Kidney (tissue), 13 donors: ENCODE measurements at regions not wholly inside any gene's neighbourhood (a gene's known extent, or its start where the extent isn't known, plus 50 kb on each side); places are given as distances from the start of the nearest gene placed in this dataset.

Experiments
- DNase-seq, 5 donors: peaks; one replicate each; pipeline ENCODE4 v3.0.0-alpha.2; 2013 to 2020
- FAIRE-seq: peaks from 2 replicates; lab custom pipeline; 2012; peaks lifted over from hg19 to GRCh38; lab: Jason Lieb, UNC
- H3K27ac ChIP-seq, 2 donors: one replicate each; pipeline ENCODE4 v1.7.0; 2013; ENCODE audit warnings: low read depth in 2 of 2, low read length in 2 of 2, inconsistent platforms in 1 of 2
- H3K27me3 ChIP-seq: one replicate; pipeline ENCODE4 v1.7.1; 2013; ENCODE audit warnings: low read length, inconsistent platforms; ENCODE audit not compliant: control insufficient read depth, insufficient read depth
- H3K36me3 ChIP-seq, 3 donors: one replicate each; pipeline versions ENCODE4 v1.7.0 to v1.7.1; 2013; ENCODE audit warnings: low read length in 3 of 3, control low read depth in 1 of 3, inconsistent platforms in 1 of 3; ENCODE audit not compliant: insufficient read depth in 3 of 3, control insufficient read depth in 2 of 3
- H3K4me1 ChIP-seq, 3 donors: one replicate each; pipeline versions ENCODE4 v1.7.0 to v1.7.1; 2013; ENCODE audit warnings: low read length in 3 of 3, inconsistent platforms in 1 of 3, low read depth in 1 of 3; ENCODE audit not compliant: control insufficient read depth in 2 of 3, insufficient read depth in 2 of 3
- H3K4me3 ChIP-seq, 3 donors: one replicate each; pipeline versions ENCODE4 v1.7.0 to v1.8.1; 2013; ENCODE audit warnings: low read length in 3 of 3, control low read depth in 1 of 3, inconsistent platforms in 1 of 3
- H3K9ac ChIP-seq, 3 donors: one replicate each; pipeline versions ENCODE4 v1.7.0 to v1.7.1; 2013; ENCODE audit warnings: low read length in 3 of 3, control low read depth in 1 of 3, inconsistent platforms in 1 of 3
- H3K9me3 ChIP-seq, 3 donors: one replicate each; pipeline versions ENCODE4 v1.7.0 to v1.7.1; 2013; ENCODE audit warnings: low read length in 3 of 3, control low read depth in 1 of 3, inconsistent platforms in 1 of 3; ENCODE audit not compliant: control insufficient read depth in 2 of 3, insufficient read depth in 1 of 3
- CTCF ChIP-seq: IDR thresholded peaks from 3 replicates; pipeline ENCODE4 v1.5.1; 2012; ENCODE audit warnings: mild to moderate bottlenecking, moderate library complexity, borderline replicate concordance; ENCODE audit not compliant: insufficient read depth; ENCODE audit errors: extremely low read depth
- intact Hi-C: fragments of 100-400 bp; cut with DNase I; formaldehyde crosslinking; loops from one replicate; pipeline ENCODE4 v1.11.1; 2022
- donor health status: control.
- donor health status: control.
- donor health status: control.
- donor health status: control.
- donor health status: control.
- donor health status: DM: yes; HTN: yes; CAD: no.
- donor health status: Normal renal cell carcinoma (clear cell type).

GRCh38 chr4:25981749-25982148 lies 67.7 kb downstream of the SMIM20 start:
- H3K36me3 ChIP-seq, result no peaks in the 10 kb centered on the region
- H3K27ac ChIP-seq, result no peak overlapping the region
- H3K9ac ChIP-seq, result no peak overlapping the region
- no peak overlapping the region for H3K4me3 ChIP-seq
- H3K4me1 ChIP-seq, result no peaks in the 10 kb centered on the region
- H3K9me3 ChIP-seq, result no peaks in the 10 kb centered on the region
- TF ChIP-seq CTCF, result no peak
- DNase-seq (no peak), FAIRE-seq (no peak)
- no peaks in the 10 kb centered on the region for H3K27me3 ChIP-seq
- intact Hi-C loops, result no loop called here

GRCh38 chr4:25982962-25983361 lies 68.9 kb downstream of the SMIM20 start:
- H3K27ac ChIP-seq, result no peak overlapping the region
- no peaks in the 10 kb centered on the region for H3K36me3 ChIP-seq
- H3K4me1 ChIP-seq, result no peaks in the 10 kb centered on the region
- no peak overlapping the region for H3K4me3 ChIP-seq
- no peaks in the 10 kb centered on the region for H3K27me3 ChIP-seq
- no peaks in the 10 kb centered on the region for H3K9me3 ChIP-seq
- intact Hi-C loops, result no loop called here
- no peak overlapping the region for H3K9ac ChIP-seq
- no peak for TF ChIP-seq CTCF
- FAIRE-seq (no peak), DNase-seq (no peak)

- H3K9me3 ChIP-seq, result peaks cover 0 to under 1% (median 0%) of the 10 kb centered on the region in 3 donors
- H3K27ac ChIP-seq, result no peak overlapping the region
- peaks cover 0 to 3% (median 0%) of the 10 kb centered on the region in 3 donors for H3K4me1 ChIP-seq
- H3K4me3 ChIP-seq, result no peak overlapping the region
- FAIRE-seq, result no peak
- H3K36me3 ChIP-seq, result no peaks in the 10 kb centered on the region
- DNase-seq, result no peak
- intact Hi-C loops, result no loop called here
- no peaks in the 10 kb centered on the region for H3K27me3 ChIP-seq
- TF ChIP-seq CTCF, result no peak
- H3K9ac ChIP-seq, result no peak overlapping the region
These were observed 70.2 kb downstream of the SMIM20 start for GRCh38 chr4:25984266-25984665.

GRCh38 chr4:25984796-25985195 lies 70.8 kb downstream of the SMIM20 start:
- Histone ChIP-seq H3K9me3 (peaks cover 0 to 3% (median 0%) of the 10 kb centered on the region in 3 donors), H3K27ac (no peak overlapping the region), H3K36me3 (no peaks in the 10 kb centered on the region), H3K27me3 (no peaks in the 10 kb centered on the region), H3K4me1 (peaks cover 0 to 3% (median 0%) of the 10 kb centered on the region in 3 donors), H3K4me3 (no peak overlapping the region), H3K9ac (no peak overlapping the region)
- DNase-seq (no peak), FAIRE-seq (no peak)
- intact Hi-C loops, result no loop called here
- TF ChIP-seq CTCF, result no peak
